Lung microvascular endothelial cell (primary cell): ENCODE measurements at regions not wholly inside any gene's neighbourhood (a gene's known extent, or its start where the extent isn't known, plus 50 kb on each side); places are given as distances from the start of the nearest gene placed in this dataset.
A peak's percentile ranks its signal among the peaks of the same experiment; 100 is the strongest.

Experiments used
- DNase-seq, 2 donors: peaks; one replicate each; pipeline versions ENCODE4 v3.0.0 to v3.0.0-alpha.2; 2010; ENCODE audit warnings: low read depth in 2 of 2

GRCh38 chr12:108462686-108463085, 52.4 kb upstream of the FICD start:
- DNase-seq = no peak

GRCh38 chr12:108461058-108461660, 53.9 kb upstream of the FICD start:
- DNase-seq = no peak

DNA sequence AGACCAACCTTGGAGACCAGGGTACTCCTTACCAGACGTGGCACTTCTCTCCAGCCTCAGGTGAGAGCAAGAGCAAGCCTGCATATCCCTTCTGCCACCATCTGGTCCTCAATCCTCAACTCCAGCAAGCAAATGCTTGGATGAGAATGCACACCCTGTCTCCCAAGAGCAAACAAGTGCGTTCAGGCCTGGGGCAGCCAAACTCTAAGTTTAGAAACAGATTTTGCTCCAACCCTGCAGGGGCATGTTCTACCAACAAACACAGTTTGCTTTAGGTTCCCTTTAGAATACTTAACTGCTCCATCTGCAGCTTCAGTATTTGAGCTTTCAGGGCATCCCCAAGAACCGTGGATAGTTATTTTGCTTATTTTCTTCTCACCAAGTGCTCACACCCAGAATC, 55.9 kb upstream of the FICD start:
- no peak for DNase-seq

DNA sequence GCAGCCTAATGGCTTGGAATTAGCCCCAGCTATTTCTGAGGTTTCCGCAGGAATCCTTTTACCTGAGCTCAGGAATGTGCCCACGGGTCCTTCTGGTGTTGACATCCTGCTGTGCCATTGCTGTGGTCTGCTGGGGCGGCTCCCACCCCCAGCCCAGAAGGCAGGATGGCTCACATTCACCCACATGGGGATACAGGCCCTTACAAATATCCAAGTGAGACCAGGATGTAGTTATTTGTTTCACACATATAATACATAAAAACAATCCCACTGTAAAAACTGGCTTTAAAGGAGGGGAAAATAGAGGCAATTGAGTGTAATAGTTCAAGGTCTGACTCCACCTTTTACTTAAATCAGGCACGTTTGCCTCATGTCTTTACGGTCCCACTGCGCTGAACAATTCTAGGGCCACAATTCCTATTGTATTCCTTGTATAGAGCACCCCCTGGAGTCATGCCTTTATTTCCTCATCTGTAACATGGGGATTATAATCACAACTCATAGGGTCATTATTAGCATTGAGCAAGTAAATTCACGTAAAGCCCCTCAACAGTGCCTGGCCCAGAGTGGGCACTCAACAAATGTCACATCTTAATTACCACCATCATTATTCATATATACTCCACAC, 57.2 kb upstream of the FICD start:
- peak in 1 of 2 donors; percentile 36 for DNase-seq

GRCh38 chr12:108457006-108457733, 57.9 kb upstream of the FICD start:
- peak; percentile 62 to 75 for DNase-seq

DNA sequence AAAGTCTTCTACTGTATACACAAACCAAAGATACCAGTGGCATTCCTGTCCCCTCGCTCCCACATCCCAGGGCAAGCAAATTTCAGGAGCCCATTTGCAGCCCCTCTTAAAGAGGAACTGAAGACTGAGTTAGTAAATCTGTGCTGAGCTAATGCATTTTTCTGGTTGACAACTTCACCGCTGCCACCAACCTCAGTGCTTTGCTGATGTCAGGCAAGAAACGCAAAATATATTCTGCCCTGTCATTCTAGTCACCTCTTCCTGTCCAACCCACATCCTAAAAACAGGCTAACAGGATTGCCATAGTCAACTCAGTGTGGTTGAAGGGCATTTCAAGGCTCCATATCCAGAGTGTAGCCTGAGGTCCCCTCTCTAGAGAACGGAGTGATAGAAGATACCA, 59.4 kb upstream of the FICD start:
- DNase-seq = no peak

DNA sequence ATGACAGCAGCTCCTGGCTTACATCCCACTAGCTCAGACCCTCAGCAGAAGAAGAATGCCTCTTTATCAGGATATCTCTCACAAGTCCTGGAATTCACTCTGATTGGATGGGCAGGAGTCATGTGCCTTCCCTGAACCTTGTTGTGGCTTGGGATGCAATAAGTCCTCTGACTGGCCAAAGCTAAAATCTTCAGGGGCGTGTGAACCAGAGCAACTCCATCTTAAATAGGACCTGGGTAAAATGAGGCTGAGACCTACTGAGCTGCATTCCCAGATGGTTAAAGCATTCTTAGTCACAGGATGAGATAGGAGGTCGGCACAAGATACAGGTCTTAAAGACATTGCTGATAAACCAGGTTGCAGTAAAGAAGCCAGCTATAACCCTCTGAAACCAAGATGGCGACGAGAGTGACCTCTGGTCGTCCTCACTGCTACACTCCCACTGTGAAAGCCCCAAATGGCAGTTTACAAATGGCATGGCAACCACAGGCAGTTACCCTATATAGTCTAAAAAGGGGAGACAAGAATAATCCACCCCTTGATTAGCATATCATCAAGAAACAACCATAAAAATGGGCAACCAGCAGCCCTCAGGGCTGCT, 60.4 kb upstream of the FICD start:
- DNase-seq = no peak

GRCh38 chr12:108449478-108449877, 65.6 kb upstream of the FICD start:
- no peak for DNase-seq

- DNase-seq = no peak
Measured at GRCh38 chr12:108448246-108448645, 66.8 kb upstream of the FICD start.

DNA sequence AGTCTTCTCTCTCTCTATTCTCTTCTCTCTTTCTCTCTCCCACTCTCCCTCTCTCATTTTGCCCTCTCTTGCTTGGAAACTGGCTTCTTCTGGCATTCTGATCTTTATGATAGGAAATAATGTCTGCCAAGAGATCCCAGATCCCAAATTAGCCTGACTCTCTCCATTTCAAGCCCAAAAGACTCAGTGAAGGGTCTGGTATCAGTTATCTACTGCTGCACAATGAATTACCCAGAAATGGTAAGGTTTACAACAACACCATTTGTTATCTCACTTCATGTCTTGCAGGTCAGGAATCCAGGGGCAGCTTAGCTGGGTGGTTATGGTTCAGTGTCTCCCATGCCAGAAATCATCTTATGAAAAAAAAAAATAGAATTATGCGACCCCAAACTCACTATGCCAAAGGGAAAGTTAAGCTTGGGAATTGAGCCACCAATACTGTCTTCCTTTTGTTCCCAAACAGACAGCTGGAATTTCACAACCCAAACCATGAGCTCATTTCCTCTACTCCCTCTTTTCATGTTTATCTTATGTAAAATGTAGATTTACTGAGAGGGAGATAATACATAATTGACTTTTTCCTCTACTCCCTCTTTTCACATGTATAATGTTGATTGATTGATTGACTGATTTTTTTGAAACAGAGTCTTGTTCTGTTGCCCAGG, 67.8 kb upstream of the FICD start:
- peak; percentile 21 to 61 for DNase-seq

DNA sequence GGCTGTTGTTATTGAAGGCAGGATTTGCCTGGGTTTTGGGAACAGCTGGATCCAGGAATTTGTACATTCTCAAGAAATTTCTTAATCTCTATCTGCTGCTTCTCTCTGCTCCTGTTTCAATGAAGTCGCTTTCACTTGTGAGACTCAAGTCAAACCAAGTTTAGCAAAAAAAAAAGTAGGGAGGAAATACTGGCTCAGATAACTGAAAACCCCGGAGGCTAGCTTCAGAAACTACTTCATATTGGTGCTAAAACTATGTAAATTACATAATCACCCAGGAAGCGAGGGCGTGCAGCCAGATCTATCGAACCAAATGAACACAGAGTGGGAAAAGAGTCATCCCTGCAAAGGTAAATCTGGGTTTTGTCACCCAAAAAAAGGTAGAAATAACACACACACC, 68.3 kb upstream of the FICD start:
- DNase-seq = no peak

GRCh38 chr12:108442910-108443309, 72.2 kb upstream of the FICD start:
- DNase-seq = no peak

GRCh38 chr12:108442067-108442466, 73.0 kb upstream of the FICD start:
- peak in 1 of 2 donors; percentile 16 for DNase-seq

- DNase-seq = no peak
Measured at GRCh38 chr12:108441549-108441948, 73.5 kb upstream of the FICD start.

- DNase-seq = no peak
Measured at GRCh38 chr12:108440736-108441135, 74.3 kb upstream of the FICD start.

- DNase-seq = no peak
Measured at GRCh38 chr12:108438667-108439066, 76.4 kb upstream of the FICD start.

- no peak for DNase-seq
Measured at GRCh38 chr12:108432423-108433121, 82.5 kb upstream of the FICD start.

- no peak for DNase-seq
Measured at GRCh38 chr12:108430926-108431325, 84.2 kb upstream of the FICD start.

DNA sequence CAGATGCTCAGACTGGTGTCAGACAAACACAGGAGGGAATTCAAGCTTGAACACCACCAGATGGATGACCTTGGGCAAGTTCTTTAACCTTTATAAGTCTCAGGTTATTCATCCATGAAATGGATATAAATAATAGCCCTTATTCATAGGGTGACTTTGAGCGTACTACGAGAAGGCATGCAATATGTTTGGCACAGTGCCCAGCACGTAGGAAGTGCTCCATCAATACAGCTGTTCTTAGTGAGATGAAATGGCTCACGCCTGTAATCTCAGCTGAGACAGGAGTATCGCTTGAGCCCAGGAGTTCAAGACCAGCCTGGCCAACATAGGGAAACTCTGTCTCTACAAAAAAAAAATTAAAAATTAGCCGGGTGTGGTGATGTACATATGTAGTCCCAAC, 84.8 kb upstream of the FICD start:
- peak; percentile 6 to 49 for DNase-seq

DNA sequence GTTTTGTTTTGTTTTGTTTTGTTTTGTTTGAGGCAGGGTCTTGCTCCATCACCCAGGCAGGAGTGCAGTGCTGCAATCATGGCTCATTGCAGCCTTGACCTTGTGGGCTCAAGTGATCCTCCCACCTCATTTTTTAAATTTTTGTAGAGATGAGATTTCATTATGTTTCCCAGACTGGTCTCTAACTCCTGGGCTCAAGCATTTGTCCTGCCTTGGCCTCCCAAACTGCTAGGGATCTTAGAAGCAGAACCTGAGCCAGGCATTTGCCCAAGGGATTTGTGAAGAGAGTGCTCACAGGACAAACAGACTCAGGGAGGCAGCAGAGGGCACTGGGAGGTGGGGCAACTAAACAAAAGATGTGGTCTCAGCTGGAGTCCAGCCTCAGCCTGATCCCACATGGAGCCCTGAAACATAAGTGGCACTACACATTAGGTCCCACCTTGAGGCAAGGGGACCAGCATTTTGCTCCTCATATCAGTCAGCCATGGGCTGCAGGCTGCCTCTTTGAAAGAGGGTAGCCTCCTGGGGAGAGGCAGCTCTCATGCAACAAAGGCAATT, 86.2 kb upstream of the CMKLR1 start:
- DNase-seq = no peak

DNA sequence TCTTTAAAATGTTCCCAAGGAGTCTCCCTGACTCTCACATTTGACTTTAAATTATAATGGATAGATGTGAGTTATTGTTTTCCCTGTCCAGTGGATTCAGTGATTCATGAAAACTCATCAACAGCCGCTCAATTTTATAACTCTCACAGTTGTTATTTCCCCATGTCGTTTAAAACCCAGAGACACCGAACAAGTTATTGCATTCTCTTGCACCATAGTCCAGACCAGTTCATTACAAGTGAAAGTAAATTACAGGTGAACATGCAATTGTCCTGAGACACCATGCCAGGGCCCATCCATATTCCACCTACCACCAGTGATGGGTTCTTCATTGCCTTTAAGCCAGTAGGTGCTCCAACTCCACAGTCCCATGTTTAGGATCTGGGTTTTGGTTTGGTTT, 85.7 kb upstream of the CMKLR1 start:
- DNase-seq = no peak
